CD4-positive, alpha-beta T cell (primary cell): ENCODE measurements at regions not wholly inside any gene's neighbourhood (a gene's known extent, or its start where the extent isn't known, plus 50 kb on each side); places are given as distances from the start of the nearest gene placed in this dataset.

ENCODE experiments used
- ATAC-seq: fragments of 200-7000 bp; cut with Tn5 transposase; one replicate; pipeline ENCODE4 v1.10.0; 2022; ENCODE audit warnings: mild to moderate bottlenecking; ENCODE audit not compliant: poor library complexity
- CTCF ChIA-PET: fragments of 350-600 bp; sonication (Branson Sonifier 250); formaldehyde crosslinking; loops from one replicate; lab custom pipeline; 2021; ENCODE audit warnings: antibody characterized with exemption, inconsistent platforms; lab: Charles Lee
- POLR2A ChIA-PET: fragments of 350-600 bp; sonication (Branson Sonifier 250); formaldehyde crosslinking; loops from one replicate; lab custom pipeline; 2021; ENCODE audit warnings: antibody characterized with exemption, inconsistent platforms; lab: Charles Lee
- DNase-seq, 14 experiments: peaks; one replicate each; pipeline ENCODE4 v3.0.0-alpha.2; 2013 to 2020; ENCODE audit warnings: mixed read lengths in 2 of 14
- H3K27ac ChIP-seq, 2 donors: one replicate each; pipeline versions ENCODE4 v1.5.1 to v1.7.0; 2013; ENCODE audit warnings: low read length in 2 of 2, low read depth in 1 of 2, mild to moderate bottlenecking in 1 of 2
- H3K27me3 ChIP-seq, 2 experiments: 1 replicate in 1 of 2; 2 replicates in 1 of 2; pipeline versions ENCODE4 v1.6.1 to v1.7.0; 2013; ENCODE audit warnings: low read length in 2 of 2, control low read depth in 1 of 2, mild to moderate bottlenecking in 1 of 2, moderate library complexity in 1 of 2; ENCODE audit not compliant: insufficient read depth in 2 of 2, control insufficient read depth in 1 of 2
- H3K36me3 ChIP-seq: one replicate; pipeline ENCODE4 v1.6.1; 2013; ENCODE audit warnings: low read length, control low read depth; ENCODE audit not compliant: insufficient read depth
- H3K4me1 ChIP-seq: one replicate; pipeline ENCODE4 v1.6.1; 2013; ENCODE audit warnings: low read length, control low read depth; ENCODE audit not compliant: insufficient read depth
- H3K4me3 ChIP-seq: one replicate; pipeline ENCODE4 v1.5.1; 2013; ENCODE audit warnings: mild to moderate bottlenecking, low read length, moderate library complexity
- H3K9me3 ChIP-seq, 2 experiments: 1 replicate in 1 of 2; 2 replicates in 1 of 2; pipeline versions ENCODE4 v1.6.1 to v1.7.0; 2013; ENCODE audit warnings: low read length in 2 of 2, mild to moderate bottlenecking in 2 of 2, control low read depth in 1 of 2, moderate library complexity in 1 of 2; ENCODE audit not compliant: control insufficient read depth in 1 of 2, insufficient read depth in 1 of 2
- H3K27ac Mint-ChIP-seq: one replicate; pipeline ENCODE4 v1.8.0; 2020; ENCODE audit warnings: mixed read lengths
- H3K27me3 Mint-ChIP-seq: one replicate; pipeline ENCODE4 v1.8.0; 2021; ENCODE audit warnings: mixed read lengths
- H3K36me3 Mint-ChIP-seq: one replicate; pipeline ENCODE4 v1.8.0; 2021; ENCODE audit warnings: low read depth, mixed read lengths
- H3K4me1 Mint-ChIP-seq: one replicate; pipeline ENCODE4 v1.8.0; 2021; ENCODE audit warnings: low read depth, mixed read lengths
- H3K4me3 Mint-ChIP-seq: one replicate; pipeline ENCODE4 v1.8.0; 2020; ENCODE audit warnings: mild to moderate bottlenecking, mixed read lengths
- H3K9me3 Mint-ChIP-seq: one replicate; pipeline ENCODE4 v1.8.0; 2020; ENCODE audit warnings: mixed read lengths
- intact Hi-C, 2 experiments: fragments of 100-400 bp; cut with DNase I in 1 of 2; cut with micrococcal nuclease in 1 of 2; formaldehyde crosslinking; loops; one replicate each; pipeline versions ENCODE4 v1.15.1 to v1.9.0; 2023 to 2025; cut with DNase I, micrococcal nuclease
- TF ChIP-seq, protein P1 (sequence below): fragments of 200-600 bp; IDR thresholded peaks from one replicate; pipeline ENCODE4 v1.8.0; 2022; ENCODE audit warnings: antibody characterized with exemption, mild to moderate bottlenecking

DNA sequence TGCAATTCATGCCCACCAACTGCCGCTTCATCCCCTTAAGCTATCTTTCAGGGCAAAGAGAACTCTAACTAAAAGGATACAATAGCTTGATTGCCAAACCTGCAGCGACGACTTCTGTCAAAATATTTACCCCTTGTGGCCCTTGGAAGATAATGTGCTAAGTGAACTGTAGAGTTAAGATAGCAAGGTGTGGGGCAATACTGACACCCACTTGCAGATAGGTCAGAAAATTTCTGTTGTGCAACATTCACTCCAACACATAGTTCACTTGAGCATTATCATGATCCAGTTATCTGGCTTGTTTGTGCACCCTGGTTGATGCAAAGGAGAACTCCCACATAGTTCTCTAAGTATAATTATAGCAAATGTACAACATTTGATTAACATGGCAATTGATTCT, 55.6 kb downstream of the RHOXF2B start:
- Histone ChIP-seq H3K9me3 (no peaks in the 10 kb centered on the region), H3K27me3 (peaks cover 2 to 9% of the 10 kb centered on the region in 2 experiments), H3K4me3 (no peak overlapping the region), H3K27ac (no peak overlapping the region), H3K4me1 (no peaks in the 10 kb centered on the region), H3K36me3 (no peaks in the 10 kb centered on the region)
- DNase-seq (no peak), ATAC-seq (no peak)
- Mint-ChIP-seq H3K4me3 (no peak overlapping the region), H3K36me3 (no peaks in the 10 kb centered on the region), H3K4me1 (no peaks in the 10 kb centered on the region), H3K9me3 (no peaks in the 10 kb centered on the region), H3K27ac (no peak overlapping the region), H3K27me3 (peaks cover 23% of the 10 kb centered on the region)
- ChIA-PET POLR2A (no interaction called here), CTCF (interaction anchor here (1.4 kb wide), 1 partner anchor 9 kb away, joined by 3 read pairs; no protein-coding TSS in a partner anchor)
- TF ChIP-seq, protein P1, sequence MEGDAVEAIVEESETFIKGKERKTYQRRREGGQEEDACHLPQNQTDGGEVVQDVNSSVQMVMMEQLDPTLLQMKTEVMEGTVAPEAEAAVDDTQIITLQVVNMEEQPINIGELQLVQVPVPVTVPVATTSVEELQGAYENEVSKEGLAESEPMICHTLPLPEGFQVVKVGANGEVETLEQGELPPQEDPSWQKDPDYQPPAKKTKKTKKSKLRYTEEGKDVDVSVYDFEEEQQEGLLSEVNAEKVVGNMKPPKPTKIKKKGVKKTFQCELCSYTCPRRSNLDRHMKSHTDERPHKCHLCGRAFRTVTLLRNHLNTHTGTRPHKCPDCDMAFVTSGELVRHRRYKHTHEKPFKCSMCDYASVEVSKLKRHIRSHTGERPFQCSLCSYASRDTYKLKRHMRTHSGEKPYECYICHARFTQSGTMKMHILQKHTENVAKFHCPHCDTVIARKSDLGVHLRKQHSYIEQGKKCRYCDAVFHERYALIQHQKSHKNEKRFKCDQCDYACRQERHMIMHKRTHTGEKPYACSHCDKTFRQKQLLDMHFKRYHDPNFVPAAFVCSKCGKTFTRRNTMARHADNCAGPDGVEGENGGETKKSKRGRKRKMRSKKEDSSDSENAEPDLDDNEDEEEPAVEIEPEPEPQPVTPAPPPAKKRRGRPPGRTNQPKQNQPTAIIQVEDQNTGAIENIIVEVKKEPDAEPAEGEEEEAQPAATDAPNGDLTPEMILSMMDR = no peak
- intact Hi-C loops = no loop called here

DNA sequence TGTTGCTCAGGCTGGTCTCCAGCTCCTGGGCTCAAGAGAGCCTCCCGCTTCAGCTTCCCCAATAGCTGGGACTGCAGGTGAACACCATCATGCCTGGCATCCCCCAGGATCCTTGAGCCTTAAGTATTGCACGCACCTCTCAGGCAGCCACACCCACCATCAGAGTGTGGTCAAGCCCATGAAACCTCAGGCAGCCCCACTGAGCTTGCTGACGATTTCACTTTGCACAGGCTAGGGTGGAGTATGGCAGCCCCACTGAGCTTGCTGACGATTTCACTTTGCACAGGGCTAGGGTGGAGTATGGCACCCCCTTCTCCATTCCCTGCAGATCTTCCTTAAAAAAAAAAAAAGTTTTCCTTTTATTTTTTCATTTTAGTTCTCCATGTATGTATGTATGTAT, 57.2 kb downstream of the RHOXF2B start:
- Mint-ChIP-seq H3K36me3 (no peaks in the 10 kb centered on the region), H3K4me3 (no peak overlapping the region), H3K27ac (no peak overlapping the region), H3K4me1 (peaks cover 8% of the 10 kb centered on the region), H3K27me3 (peaks cover 27% of the 10 kb centered on the region), H3K9me3 (no peaks in the 10 kb centered on the region)
- H3K4me3 ChIP-seq = no peak overlapping the region
- peaks cover 10% of the 10 kb centered on the region for H3K4me1 ChIP-seq
- H3K9me3 ChIP-seq = peaks cover 0 to 8% of the 10 kb centered on the region in 2 experiments
- TF ChIP-seq, protein P1 = no peak
- H3K27ac ChIP-seq = no peak overlapping the region
- no peak for ATAC-seq
- POLR2A ChIA-PET = no interaction called here
- no peak for DNase-seq
- intact Hi-C loops = no loop called here
- no peaks in the 10 kb centered on the region for H3K36me3 ChIP-seq
- CTCF ChIA-PET = no interaction called here
- peaks cover 11 to 20% of the 10 kb centered on the region in 2 experiments for H3K27me3 ChIP-seq

DNA sequence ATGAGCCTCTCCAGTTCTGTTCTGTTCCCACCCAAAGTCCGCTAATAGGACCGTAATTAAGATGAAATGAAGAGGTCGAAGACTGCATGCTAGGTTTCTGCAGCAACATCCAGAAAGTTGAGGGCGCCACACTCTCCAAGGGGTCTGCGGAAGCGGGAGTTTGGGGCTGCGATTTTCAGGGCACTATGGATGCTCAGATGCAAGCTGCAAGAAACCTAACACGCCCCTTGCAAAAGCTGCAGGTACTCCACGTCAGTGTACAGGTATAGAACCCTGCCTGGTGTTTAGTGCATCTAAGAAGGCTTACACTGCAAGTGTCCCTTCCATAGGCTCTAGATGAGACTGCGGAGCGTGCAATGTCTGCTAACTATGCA, 61.4 kb downstream of the RHOXF2B start:
- H3K4me1 Mint-ChIP-seq = peaks cover 8% of the 10 kb centered on the region
- peak overlapping the region; percentile 30 for H3K4me3 Mint-ChIP-seq
- TF ChIP-seq, protein P1 = no peak
- Histone ChIP-seq H3K36me3 (no peaks in the 10 kb centered on the region), H3K4me3 (peak overlapping the region; percentile 32), H3K27me3 (peaks cover 17 to 26% of the 10 kb centered on the region in 2 experiments), H3K27ac (no peak overlapping the region), H3K4me1 (peaks cover 15% of the 10 kb centered on the region), H3K9me3 (peaks cover 0 to 12% of the 10 kb centered on the region in 2 experiments)
- ChIA-PET CTCF (no interaction called here), POLR2A (no interaction called here)
- intact Hi-C loops = no loop called here
- H3K36me3 Mint-ChIP-seq = no peaks in the 10 kb centered on the region
- no peaks in the 10 kb centered on the region for H3K9me3 Mint-ChIP-seq
- DNase-seq (no peak), ATAC-seq (no peak)
- no peak overlapping the region for H3K27ac Mint-ChIP-seq
- H3K27me3 Mint-ChIP-seq = peaks cover 51% of the 10 kb centered on the region
